HUDEP-2 (cell line): ENCODE measurements at regions not wholly inside any gene's neighbourhood (a gene's known extent, or its start where the extent isn't known, plus 50 kb on each side); places are given as distances from the start of the nearest gene placed in this dataset.

Source experiments
- DNase-seq, 76 experiments: peaks; one replicate each; lab custom pipeline; 2025; ENCODE audit not compliant: unreplicated experiment in 76 of 76; lab: John Stamatoyannopoulos, UW

- no peak for DNase-seq
Measured at GRCh38 chr4:20625426-20625825, 74.8 kb upstream of the PACRGL start.

GRCh38 chr4:20626326-20627005, 73.8 kb upstream of the PACRGL start:
- DNase-seq = no peak

GRCh38 chr4:20627866-20628265, 72.4 kb upstream of the PACRGL start:
- DNase-seq = no peak

GRCh38 chr4:20629186-20630106, 70.8 kb upstream of the PACRGL start:
- no peak for DNase-seq

- DNase-seq = no peak
Measured at GRCh38 chr4:20638825-20639224, 61.4 kb upstream of the PACRGL start.

GRCh38 chr4:20639346-20639745, 60.9 kb upstream of the PACRGL start:
- no peak for DNase-seq

- DNase-seq = no peak
Measured at GRCh38 chr4:20640989-20641388, 59.3 kb upstream of the PACRGL start.

- no peak for DNase-seq
Measured at GRCh38 chr4:20641976-20642375, 58.3 kb upstream of the PACRGL start.

- DNase-seq = no peak
Measured at GRCh38 chr4:20643631-20644030, 56.6 kb upstream of the PACRGL start.

- no peak for DNase-seq
Measured at GRCh38 chr4:20645236-20645635, 55.0 kb upstream of the PACRGL start.

GRCh38 chr4:20646287-20646686, 54.0 kb upstream of the PACRGL start:
- no peak for DNase-seq
